LNCaP clone FGC (cell line): ENCODE measurements at regions not wholly inside any gene's neighbourhood (a gene's known extent, or its start where the extent isn't known, plus 50 kb on each side); places are given as distances from the start of the nearest gene placed in this dataset.

Experiments
- DNase-seq: peaks from one replicate; pipeline ENCODE4 v3.0.0-alpha.2; 2011; ENCODE audit warnings: low read depth
- H3K4me3 ChIP-seq: 2 replicates; pipeline ENCODE4 v1.5.1; 2011; ENCODE audit warnings: mild to moderate bottlenecking, low read depth, low read length, control low read depth
- TF ChIP-seq, protein P1 (sequence below): IDR thresholded peaks from 2 replicates; pipeline ENCODE4 v1.5.1; 2012; ENCODE audit warnings: mild to moderate bottlenecking; ENCODE audit not compliant: control insufficient read depth, insufficient read depth; ENCODE audit errors: extremely low read depth

DNA sequence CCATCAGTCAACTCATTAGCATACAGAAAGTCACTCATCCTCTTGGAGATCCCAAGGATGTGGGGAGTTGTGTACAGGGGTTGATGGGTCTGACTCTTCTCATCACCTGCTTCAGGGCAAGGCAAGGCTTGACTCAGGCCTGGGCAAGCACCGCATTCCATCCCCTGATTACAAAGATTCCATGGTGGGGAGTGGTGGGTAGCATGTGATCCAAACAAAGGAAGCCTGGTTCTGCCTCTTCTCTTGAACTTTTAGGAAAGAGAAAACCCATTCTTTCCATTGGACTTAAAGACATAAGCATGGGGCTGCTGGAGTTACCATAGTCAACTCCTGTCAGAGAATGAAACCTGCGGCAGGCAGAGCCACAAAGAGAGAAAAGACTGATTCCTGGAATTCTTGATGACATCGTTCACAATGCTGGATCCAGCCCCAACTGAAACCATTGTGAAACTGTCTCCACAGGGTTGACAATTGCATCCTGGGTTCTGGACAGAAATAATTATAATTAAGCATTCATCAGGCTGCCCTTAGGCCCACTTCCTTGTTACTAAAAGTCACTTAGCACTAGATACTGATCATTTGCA, 235.8 kb upstream of the KCNG1 start:
- no peak for DNase-seq
- TF ChIP-seq, protein P1, sequence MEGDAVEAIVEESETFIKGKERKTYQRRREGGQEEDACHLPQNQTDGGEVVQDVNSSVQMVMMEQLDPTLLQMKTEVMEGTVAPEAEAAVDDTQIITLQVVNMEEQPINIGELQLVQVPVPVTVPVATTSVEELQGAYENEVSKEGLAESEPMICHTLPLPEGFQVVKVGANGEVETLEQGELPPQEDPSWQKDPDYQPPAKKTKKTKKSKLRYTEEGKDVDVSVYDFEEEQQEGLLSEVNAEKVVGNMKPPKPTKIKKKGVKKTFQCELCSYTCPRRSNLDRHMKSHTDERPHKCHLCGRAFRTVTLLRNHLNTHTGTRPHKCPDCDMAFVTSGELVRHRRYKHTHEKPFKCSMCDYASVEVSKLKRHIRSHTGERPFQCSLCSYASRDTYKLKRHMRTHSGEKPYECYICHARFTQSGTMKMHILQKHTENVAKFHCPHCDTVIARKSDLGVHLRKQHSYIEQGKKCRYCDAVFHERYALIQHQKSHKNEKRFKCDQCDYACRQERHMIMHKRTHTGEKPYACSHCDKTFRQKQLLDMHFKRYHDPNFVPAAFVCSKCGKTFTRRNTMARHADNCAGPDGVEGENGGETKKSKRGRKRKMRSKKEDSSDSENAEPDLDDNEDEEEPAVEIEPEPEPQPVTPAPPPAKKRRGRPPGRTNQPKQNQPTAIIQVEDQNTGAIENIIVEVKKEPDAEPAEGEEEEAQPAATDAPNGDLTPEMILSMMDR = no peak
- no peak overlapping the region for H3K4me3 ChIP-seq

GRCh38 chr20:51255417-51255816, 232.5 kb upstream of the KCNG1 start:
- H3K4me3 ChIP-seq = no peak overlapping the region
- no peak for DNase-seq
- TF ChIP-seq, protein P1 = no peak

DNA sequence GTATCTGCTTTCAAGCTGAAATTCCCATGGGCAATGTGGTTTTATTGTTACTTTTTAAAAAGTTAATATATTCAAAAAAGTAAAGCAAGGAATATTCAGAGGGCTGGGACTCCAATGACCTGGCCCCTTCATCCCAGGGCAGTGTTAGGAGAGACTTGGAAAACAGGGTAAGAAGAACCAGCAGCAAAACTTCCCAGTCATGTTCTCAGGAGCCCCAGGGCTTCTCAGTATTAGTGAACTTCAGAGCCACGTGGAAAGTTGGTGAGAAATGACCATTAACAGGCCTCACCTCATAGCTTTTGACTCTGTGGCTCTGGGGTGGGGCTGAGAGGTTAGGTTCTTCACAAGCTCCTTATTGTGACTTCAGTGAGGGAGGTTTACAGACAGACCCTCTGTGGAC, 230.4 kb upstream of the KCNG1 start:
- H3K4me3 ChIP-seq = no peak overlapping the region
- TF ChIP-seq, protein P1 = no peak
- DNase-seq = no peak

GRCh38 chr20:51249781-51250180, 226.9 kb upstream of the KCNG1 start:
- DNase-seq = no peak
- TF ChIP-seq, protein P1 = no peak
- no peak overlapping the region for H3K4me3 ChIP-seq

- H3K4me3 ChIP-seq = no peak overlapping the region
- TF ChIP-seq, protein P1 = no peak
- DNase-seq = no peak
These were observed 226.3 kb upstream of the KCNG1 start for GRCh38 chr20:51249215-51249614.

- TF ChIP-seq, protein P1 = no peak
- no peak for DNase-seq
- H3K4me3 ChIP-seq = no peak overlapping the region
These were observed 221.6 kb upstream of the KCNG1 start for GRCh38 chr20:51244466-51244865.

DNA sequence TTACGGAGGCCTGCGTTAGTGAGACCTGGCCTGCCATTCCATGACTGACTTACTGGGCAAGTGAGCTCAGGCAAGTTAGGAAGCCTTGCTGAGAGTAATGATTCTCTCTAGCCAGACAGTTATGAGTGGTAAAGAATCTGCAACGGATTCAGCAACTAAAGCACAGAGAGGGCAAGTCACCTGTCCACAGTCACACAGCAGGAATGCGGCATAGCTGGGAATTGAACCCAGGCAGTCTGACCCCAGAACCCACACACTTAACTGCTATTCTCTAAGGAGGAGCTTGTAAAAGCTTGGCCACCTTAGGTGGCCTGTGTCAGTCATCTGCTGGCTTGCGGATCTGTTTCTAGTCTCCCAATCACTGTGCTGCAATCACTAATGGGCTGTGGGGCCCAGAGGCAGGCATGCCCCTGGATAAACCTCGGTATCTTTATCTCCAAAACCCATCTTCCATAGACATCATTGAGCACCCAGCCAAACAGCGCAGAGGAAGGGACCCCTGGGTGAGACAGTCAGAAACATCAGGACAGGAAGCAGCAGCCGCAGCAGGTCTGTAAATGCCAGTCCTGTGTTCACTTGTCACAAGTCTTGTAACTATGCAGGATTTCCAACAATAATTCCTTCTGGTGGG, 215.9 kb upstream of the KCNG1 start:
- DNase-seq = no peak
- no peak overlapping the region for H3K4me3 ChIP-seq
- TF ChIP-seq, protein P1 = no peak
